ENCODE measurements at regions not wholly inside any gene's neighbourhood (a gene's known extent, or its start where the extent isn't known, plus 50 kb on each side); places are given as distances from the start of the nearest gene placed in this dataset.
A peak's percentile ranks its signal among the peaks of the same experiment; 100 is the strongest.
"Not testable (repeated sequence)": the region's sequence is repeated elsewhere in the genome, so short reads cannot be mapped to it uniquely, and the experiment has no call there.

DNA sequence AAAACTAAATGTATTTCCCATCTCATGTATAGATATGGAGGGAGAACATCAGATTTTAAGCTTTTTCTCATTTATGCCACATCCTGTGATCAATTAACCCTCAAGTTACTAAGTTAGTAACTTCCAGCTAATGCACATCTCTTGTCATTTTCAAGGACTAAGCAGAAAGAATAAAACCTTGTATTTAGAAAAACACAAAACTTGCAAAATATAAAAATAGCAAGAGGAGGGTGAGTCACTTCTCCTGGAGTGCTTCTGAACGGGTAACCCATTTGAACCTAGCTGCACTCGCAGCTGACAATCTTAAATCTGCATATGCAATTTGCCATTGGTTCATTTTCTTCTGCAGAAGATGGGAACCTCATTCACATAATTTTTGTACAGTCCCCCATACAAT is 500.5 kb downstream of the SETD4 start:
- no peak overlapping the region for H3K27ac Mint-ChIP-seq
- ATAC-seq, result no peak
- no peak for DNase-seq
- no peaks in the 10 kb centered on the region for H3K4me1 Mint-ChIP-seq
- H3K4me3 Mint-ChIP-seq, result no peak overlapping the region
- POLR2A ChIA-PET, result interaction anchor here (0.6 kb wide), 1 partner anchor 141 kb away, joined by 4 read pairs; no protein-coding TSS in a partner anchor
- H3K36me3 Mint-ChIP-seq, result peaks cover 0 to 3% (median 0%) of the 10 kb centered on the region in 3 donors
- peaks cover 0 to 3% (median 2%) of the 10 kb centered on the region in 5 donors for H3K27me3 Mint-ChIP-seq
- H3K9me3 Mint-ChIP-seq, result no peaks in the 10 kb centered on the region

DNA sequence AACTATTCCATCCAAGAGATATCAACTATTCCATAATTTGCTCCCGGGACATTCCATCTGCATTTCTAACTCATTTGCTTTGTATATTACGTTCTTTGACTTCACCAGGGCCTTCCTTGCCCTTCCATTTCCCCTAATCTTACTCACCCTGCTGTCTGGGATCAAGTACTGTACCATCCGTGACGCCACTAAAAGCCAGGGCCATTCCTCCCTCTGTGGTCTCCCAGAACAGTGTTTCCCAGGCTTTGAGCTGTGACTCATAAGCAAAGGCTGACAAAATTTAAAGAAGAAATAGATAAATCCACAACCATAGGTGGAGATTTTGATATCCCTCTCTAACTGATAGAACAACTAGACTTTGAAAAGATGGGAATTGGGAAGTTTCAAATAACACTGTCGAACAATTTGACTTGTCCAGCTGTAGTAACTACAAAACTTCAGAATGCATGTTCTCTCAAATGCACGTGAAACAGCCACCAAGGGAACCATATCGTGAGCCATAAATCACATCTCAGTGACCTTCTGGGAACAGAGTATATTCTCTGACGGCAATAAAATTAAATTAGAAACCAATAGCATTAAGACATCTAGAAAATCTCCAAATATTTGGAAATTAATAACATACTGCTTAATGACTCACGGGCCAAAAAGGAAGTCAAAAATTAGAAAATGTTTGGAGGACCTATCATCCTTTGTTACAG is 501.0 kb downstream of the SETD4 start:
- Mint-ChIP-seq H3K4me3 (no peak overlapping the region), H3K36me3 (peaks cover 0 to 3% (median 0%) of the 10 kb centered on the region in 3 donors), H3K9me3 (no peaks in the 10 kb centered on the region), H3K27ac (no peak overlapping the region), H3K27me3 (peaks cover 0 to 1% (median 0%) of the 10 kb centered on the region in 5 donors), H3K4me1 (no peaks in the 10 kb centered on the region)
- DNase-seq (no peak), ATAC-seq (no peak)
- POLR2A ChIA-PET, result interaction anchor here (0.7 kb wide), 1 partner anchor 46 kb away, joined by 8 read pairs; no protein-coding TSS in a partner anchor

DNA sequence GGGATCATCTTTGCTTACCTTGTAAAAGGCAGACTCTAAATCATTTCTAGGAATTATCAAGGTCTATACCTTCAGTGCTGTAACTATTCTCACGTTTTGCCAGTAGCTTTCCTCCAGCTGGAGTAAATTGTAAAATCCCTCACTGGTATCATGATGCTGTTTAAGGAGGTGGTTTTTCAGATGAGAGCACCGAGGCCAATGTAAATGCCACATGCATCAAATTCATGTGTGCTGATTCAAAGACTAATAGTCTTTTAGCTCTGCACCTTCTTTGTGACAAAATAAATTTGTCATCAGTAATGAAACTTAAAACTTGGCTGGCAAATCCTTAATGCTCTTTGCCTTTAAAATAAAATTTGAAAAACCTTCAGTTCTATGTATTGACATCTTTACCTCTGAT is 503.8 kb downstream of the SETD4 start:
- Mint-ChIP-seq H3K4me1 (peaks cover 0 to 2% (median 0%) of the 10 kb centered on the region in 4 donors), H3K36me3 (no peaks in the 10 kb centered on the region), H3K27me3 (peaks cover 0 to 1% (median 0%) of the 10 kb centered on the region in 5 donors), H3K27ac (no peak overlapping the region), H3K9me3 (no peaks in the 10 kb centered on the region), H3K4me3 (no peak overlapping the region)
- POLR2A ChIA-PET, result no interaction called here
- no peak for ATAC-seq
- DNase-seq, result no peak

DNA sequence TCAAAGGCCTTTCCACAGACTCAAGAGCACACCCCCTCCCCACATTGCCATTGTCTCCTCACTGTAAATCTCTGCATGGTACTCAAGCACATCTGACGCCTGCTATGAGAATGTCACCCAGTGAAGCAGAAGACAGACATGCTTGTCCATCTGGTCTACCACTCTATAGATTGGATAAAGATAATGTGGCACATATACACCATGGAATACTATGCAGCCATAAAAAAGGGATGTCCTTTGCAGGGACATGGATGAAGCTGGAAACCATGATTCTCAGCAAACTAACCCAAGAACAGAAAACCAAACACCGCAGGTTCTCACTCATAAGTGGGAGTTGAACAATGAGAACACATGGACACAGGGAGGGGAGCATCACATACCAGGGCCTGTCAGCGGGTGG is 503.4 kb upstream of the RUNX1 start:
- H3K27ac Mint-ChIP-seq, H3K4me3 Mint-ChIP-seq, POLR2A ChIA-PET, H3K36me3 Mint-ChIP-seq, ATAC-seq, H3K9me3 Mint-ChIP-seq, DNase-seq, H3K4me1 Mint-ChIP-seq, H3K27me3 Mint-ChIP-seq: not testable (repeated sequence)

DNA sequence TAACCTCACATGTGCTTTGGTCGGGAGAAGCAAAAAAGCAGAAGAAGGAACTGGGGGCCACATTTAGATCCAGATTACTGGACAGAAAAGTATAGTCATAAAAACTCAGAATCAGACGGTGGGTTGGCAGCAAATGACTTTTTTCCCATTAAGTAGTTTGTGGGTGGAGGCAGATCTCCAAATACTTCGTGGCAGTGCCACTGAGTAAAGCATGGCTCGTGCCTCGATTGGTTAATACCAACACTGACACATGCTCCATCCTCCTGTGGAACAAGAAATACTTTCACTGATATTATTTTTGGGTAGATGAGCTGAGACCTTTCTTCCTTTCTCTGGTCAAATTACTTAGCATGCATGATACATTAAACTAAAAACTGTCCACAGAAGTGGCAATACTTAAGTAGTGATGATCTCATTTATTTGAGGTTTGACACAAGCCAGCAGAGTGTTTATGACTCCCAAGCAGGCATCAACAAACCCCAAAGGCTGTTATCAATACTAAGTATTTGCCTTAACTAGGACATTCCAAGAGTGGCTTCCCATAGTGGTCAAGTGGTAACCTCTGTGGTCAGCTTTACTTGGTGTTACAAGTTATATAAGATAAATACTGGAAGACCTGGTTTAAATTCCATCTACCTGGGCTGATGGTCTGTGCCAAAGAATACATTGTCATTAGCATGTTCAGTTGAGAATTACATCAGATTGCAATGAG is 500.0 kb upstream of the RUNX1 start:
- Mint-ChIP-seq H3K4me3 (no peak overlapping the region), H3K27me3 (peaks cover 0 to 6% (median 0%) of the 10 kb centered on the region in 5 donors), H3K36me3 (peaks cover 0 to 7% (median 0%) of the 10 kb centered on the region in 3 donors), H3K9me3 (peaks cover 0 to 2% (median 0%) of the 10 kb centered on the region in 9 donors), H3K4me1 (peaks cover 0 to 2% (median 0%) of the 10 kb centered on the region in 4 donors), H3K27ac (no peak overlapping the region)
- DNase-seq (no peak), ATAC-seq (no peak)
- POLR2A ChIA-PET, result no interaction called here

DNA sequence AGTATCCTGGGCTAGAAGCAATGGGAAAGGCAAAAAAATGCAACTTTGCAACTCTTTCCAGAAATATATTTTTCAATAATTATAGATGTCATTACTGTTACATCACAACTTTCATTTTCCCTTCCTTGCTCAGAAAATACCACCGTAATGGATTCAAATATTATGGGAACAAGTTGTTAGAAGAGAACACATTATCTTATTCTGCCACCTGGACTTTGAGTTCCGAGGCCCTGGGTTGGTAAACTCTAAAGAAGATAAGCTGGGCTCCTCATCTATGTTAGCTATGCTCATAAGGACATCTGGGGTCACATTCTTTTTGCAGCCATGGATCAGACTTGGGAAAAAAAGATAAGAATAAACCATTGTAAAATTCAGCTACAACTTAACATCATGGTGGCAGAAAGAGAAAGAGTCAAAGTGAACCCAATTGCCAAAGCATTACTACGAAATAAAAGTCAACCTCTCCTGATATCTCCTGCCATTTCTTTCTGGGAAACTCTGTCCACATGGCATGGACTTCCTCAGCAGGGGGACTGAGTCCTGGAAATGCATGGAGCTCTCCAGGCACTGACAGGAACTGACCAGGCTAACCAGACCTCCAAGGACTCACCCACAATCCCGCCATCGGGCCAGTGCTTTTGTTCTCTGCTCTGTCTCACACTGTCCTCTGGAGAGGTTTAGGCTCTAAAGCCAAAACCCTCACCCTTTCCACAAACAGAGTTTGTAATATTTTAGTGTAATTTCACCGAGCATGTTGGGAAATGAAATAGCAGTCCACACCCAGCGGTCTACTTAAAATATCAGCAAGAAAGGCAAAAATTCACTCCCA is 499.1 kb upstream of the RUNX1 start:
- Mint-ChIP-seq H3K4me3 (no peak overlapping the region), H3K27ac (no peak overlapping the region), H3K9me3 (peaks cover 0 to 2% (median 0%) of the 10 kb centered on the region in 9 donors), H3K27me3 (peaks cover 0 to 8% (median 0%) of the 10 kb centered on the region in 5 donors), H3K4me1 (peaks cover 0 to 2% (median 0%) of the 10 kb centered on the region in 4 donors), H3K36me3 (peaks cover 0 to 7% (median 0%) of the 10 kb centered on the region in 3 donors)
- ATAC-seq (no peak), DNase-seq (no peak)
- POLR2A ChIA-PET, result no interaction called here

DNA sequence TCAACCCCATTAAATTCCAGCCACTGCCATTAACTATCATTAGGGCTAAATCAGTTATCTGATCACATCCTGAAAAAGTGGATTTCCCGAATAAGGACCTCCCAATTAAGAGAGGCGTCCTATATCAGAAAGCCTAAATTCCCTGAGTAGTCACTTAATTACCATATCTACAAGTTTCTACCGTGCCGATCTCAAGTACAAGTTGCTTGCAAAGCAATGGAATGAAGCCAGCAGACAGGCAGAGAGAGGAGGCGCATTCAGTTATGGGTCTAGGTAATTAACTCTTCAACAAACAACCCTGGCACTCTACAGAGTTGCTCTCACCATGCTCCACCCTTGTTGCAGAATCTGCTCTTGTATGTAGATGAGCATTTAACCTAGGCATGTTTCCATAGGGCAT is 494.6 kb upstream of the RUNX1 start:
- POLR2A ChIA-PET, result no interaction called here
- H3K4me1 Mint-ChIP-seq, result no peaks in the 10 kb centered on the region
- DNase-seq (no peak), ATAC-seq (no peak)
- peaks cover 0 to 11% (median 0%) of the 10 kb centered on the region in 5 donors for H3K27me3 Mint-ChIP-seq
- H3K27ac Mint-ChIP-seq, result no peak overlapping the region
- peaks cover 0 to 7% (median 0%) of the 10 kb centered on the region in 3 donors for H3K36me3 Mint-ChIP-seq
- H3K4me3 Mint-ChIP-seq, result no peak overlapping the region
- H3K9me3 Mint-ChIP-seq, result peaks cover 0 to 2% (median 0%) of the 10 kb centered on the region in 9 donors

DNA sequence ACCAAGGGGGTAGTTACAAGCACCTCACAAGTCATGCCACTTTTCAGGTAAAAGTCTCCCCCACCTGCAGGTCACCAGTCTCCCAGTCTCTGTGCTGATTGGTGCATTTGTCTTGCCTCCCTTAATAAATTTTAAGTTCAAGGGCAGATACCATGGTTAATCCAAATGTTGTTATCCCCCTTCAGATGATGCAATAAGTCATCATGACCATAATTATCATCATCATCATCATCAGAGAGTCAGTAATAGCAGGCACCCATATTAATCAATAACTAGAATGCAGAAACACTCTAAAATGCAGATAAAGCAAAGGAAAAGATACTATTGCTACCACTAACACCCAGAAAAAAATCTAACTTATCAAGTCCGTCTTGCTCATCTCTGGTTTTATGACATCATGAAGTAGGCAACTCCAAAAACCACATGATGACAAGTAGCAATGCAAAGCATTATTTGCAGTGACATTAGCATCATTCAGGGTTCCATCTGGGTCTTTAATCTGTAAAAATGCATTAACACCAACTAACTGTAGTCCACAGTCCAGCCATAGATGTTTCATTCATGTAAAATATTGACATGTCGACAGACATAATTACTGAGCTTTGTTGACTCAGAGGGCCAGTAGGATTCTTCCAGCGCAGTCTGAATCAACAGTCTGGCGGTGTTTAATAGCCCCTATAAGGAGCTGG is 492.0 kb upstream of the RUNX1 start:
- H3K27ac Mint-ChIP-seq, result no peak overlapping the region
- no peaks in the 10 kb centered on the region for H3K4me1 Mint-ChIP-seq
- ATAC-seq, result no peak
- DNase-seq, result no peak
- H3K4me3 Mint-ChIP-seq, result no peak overlapping the region
- POLR2A ChIA-PET, result no interaction called here
- H3K27me3 Mint-ChIP-seq, result peaks cover 0 to 9% (median 0%) of the 10 kb centered on the region in 5 donors
- peaks cover 0 to 2% (median under 1%) of the 10 kb centered on the region in 3 donors for H3K36me3 Mint-ChIP-seq
- peaks cover 0 to 5% (median 1%) of the 10 kb centered on the region in 9 donors for H3K9me3 Mint-ChIP-seq

DNA sequence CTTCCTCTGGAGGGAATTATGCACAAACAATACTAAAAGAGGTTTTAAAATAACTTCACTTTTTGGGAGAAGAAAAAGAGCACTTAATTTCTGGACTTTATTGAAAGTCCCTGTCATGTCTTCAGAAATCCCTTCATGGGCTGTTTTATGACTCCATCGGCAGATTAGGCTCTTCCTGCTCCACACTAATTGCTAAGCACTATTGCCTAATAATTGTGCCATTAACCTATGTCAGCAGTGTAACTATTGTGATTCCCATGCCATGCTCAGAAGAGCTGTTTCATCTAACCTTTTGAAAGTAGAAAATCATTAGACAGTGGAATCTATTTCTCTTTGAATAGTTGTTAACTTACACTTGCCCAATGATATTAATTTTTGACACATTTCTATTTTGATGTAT is 489.3 kb upstream of the RUNX1 start:
- peaks cover 0 to 3% (median 0%) of the 10 kb centered on the region in 5 donors for H3K27me3 Mint-ChIP-seq
- H3K36me3 Mint-ChIP-seq, result peaks cover 0 to 11% (median 9%) of the 10 kb centered on the region in 3 donors
- no peak overlapping the region for H3K4me3 Mint-ChIP-seq
- no peaks in the 10 kb centered on the region for H3K4me1 Mint-ChIP-seq
- H3K27ac Mint-ChIP-seq, result no peak overlapping the region
- POLR2A ChIA-PET, result no interaction called here
- DNase-seq (no peak), ATAC-seq (no peak)
- peaks cover 0 to 12% (median 4%) of the 10 kb centered on the region in 9 donors for H3K9me3 Mint-ChIP-seq

DNA sequence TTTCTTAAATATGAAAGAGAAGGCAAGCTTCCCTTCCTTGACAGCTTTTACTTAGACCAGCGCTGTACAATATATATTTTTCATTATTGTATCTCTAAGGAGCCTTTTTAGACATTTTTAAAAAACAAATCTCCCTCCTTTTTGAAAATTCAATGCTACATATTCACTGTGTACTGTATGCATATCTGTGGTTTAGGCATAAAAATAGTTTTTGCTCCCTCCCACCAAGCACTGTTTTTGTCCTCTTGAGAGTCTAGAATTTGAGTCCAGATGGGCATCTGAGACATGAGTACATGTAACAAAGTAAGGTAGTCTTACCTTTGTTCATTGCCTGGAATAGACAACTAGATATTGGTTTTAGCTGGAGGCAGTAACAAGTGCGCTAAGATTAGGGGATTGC is 488.5 kb upstream of the RUNX1 start:
- H3K36me3 Mint-ChIP-seq, result peaks cover 0 to 11% (median 9%) of the 10 kb centered on the region in 3 donors
- ATAC-seq, result no peak
- no peaks in the 10 kb centered on the region for H3K4me1 Mint-ChIP-seq
- DNase-seq, result no peak
- H3K9me3 Mint-ChIP-seq, result peaks cover 0 to 12% (median 4%) of the 10 kb centered on the region in 9 donors
- POLR2A ChIA-PET, result no interaction called here
- H3K27me3 Mint-ChIP-seq, result peaks cover 0 to 3% (median 0%) of the 10 kb centered on the region in 5 donors
- H3K27ac Mint-ChIP-seq, result no peak overlapping the region
- no peak overlapping the region for H3K4me3 Mint-ChIP-seq

DNA sequence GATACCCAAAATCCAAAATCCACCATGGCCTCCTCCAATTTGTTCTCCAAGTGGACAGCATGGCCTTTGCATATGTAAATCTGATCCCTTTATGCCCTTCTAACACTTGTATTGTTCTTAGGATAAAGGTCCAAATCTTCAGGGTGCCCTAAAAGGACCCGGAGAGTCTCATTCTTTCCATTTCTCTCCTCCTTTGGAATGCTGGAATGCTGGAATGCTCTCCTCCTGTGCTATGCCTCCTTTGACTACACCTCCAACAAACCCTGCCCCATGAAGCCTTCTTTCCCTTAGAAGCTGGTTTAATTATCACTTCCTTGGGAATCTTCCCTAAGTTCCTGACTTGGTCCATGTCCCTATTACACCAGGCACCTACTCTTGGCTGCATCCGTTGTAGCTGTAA is 484.8 kb upstream of the RUNX1 start:
- ATAC-seq, result no peak
- no peak for DNase-seq
- no peaks in the 10 kb centered on the region for H3K27me3 Mint-ChIP-seq
- peaks cover 0 to 11% (median 9%) of the 10 kb centered on the region in 3 donors for H3K36me3 Mint-ChIP-seq
- peaks cover 4 to 15% (median 11%) of the 10 kb centered on the region in 4 donors for H3K4me1 Mint-ChIP-seq
- POLR2A ChIA-PET, result no interaction called here
- H3K9me3 Mint-ChIP-seq, result peaks cover 0 to 12% (median 4%) of the 10 kb centered on the region in 9 donors
- no peak overlapping the region for H3K27ac Mint-ChIP-seq
- no peak overlapping the region for H3K4me3 Mint-ChIP-seq

DNA sequence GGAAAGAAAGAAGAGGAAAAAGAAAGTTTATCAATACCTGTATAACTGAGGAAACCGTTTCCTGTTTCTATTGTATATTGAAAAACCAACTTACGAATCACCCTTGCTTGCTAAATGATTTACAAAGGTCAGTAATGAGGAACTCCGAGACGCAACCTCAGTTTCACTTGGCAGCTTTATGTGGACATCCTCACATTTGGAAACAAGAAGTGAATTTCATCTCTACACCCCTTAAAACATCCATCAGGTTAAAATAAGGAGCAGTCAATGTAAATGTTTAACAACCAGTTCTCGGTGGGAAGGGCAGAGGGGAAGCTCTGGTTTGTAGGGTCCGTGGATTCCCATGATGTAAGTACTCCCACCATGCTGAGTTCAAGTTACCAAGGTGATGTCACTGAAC is 481.7 kb upstream of the RUNX1 start:
- POLR2A ChIA-PET, result interaction anchor here (0.6 to 2.7 kb wide), 2 partner anchors 27 to 676 kb away, joined by 3 to 15 read pairs; no protein-coding TSS in a partner anchor
- Mint-ChIP-seq H3K4me3 (no peak overlapping the region), H3K36me3 (peaks cover 0 to 6% (median 5%) of the 10 kb centered on the region in 3 donors), H3K27me3 (no peaks in the 10 kb centered on the region), H3K9me3 (peaks cover 0 to 6% (median 2%) of the 10 kb centered on the region in 9 donors), H3K27ac (peak overlapping the region in 3 of 10 donors; percentile 27 to 96 (median 54)), H3K4me1 (peaks cover 14 to 43% (median 36%) of the 10 kb centered on the region in 4 donors)
- no peak for ATAC-seq
- DNase-seq, result no peak

Measured in naive thymus-derived CD8-positive, alpha-beta T cell (primary cell).